ENCODE measurements at regions not wholly inside any gene's neighbourhood (a gene's known extent, or its start where the extent isn't known, plus 50 kb on each side); places are given as distances from the start of the nearest gene placed in this dataset.

GRCh38 chr6:144534180-144534579 lies 249.0 kb downstream of the UTRN start:
- no peak overlapping the region for H3K27ac ChIP-seq (ENCODE audit: low read depth, low read length)
- no peak overlapping the region for H4K8ac ChIP-seq (ENCODE audit: extremely low read depth, insufficient read depth, low read length)
- ChIA-PET POLR2A (ENCODE audit: partially characterized antibody) (no interaction called here), CTCF (ENCODE audit: partially characterized antibody) (interaction anchor here (0.6 kb wide), 1 partner anchor 658 kb away, joined by 3 read pairs; no protein-coding TSS in a partner anchor)
- no peak overlapping the region for H3K4me2 ChIP-seq (ENCODE audit: insufficient read depth in 1 of 2, low read depth in 2 of 2, low read length in 2 of 2)
- H3K23ac ChIP-seq (ENCODE audit: insufficient read length), result no peak overlapping the region
- no peaks in the 10 kb centered on the region for H3K79me2 ChIP-seq (ENCODE audit: control insufficient read depth in 1 of 2, insufficient read depth in 2 of 2, low read length in 2 of 2)
- H4K20me1 ChIP-seq (replicated peaks in 1 of 2; ENCODE audit: control insufficient read depth in 1 of 2, insufficient read depth in 2 of 2, low read length in 2 of 2), result peaks cover 0 to 1% of the 10 kb centered on the region in 2 experiments
- H2BK12ac ChIP-seq (ENCODE audit: low read depth, low read length), result no peak overlapping the region
- no peak overlapping the region for H4K5ac ChIP-seq (ENCODE audit: insufficient read length, low read depth, low read length)
- no peaks in the 10 kb centered on the region for H3K27me3 ChIP-seq (replicated peaks in 1 of 4; ENCODE audit: control insufficient read depth in 3 of 4, extremely low read depth in 1 of 4, insufficient read depth in 3 of 4, low read length in 3 of 4)
- H2BK15ac ChIP-seq (ENCODE audit: low read length), result no peak overlapping the region
- DNase-seq (ENCODE audit: low read depth in 1 of 2, low spot score in 2 of 2) (no peak), FAIRE-seq (no peak)
- H2BK20ac ChIP-seq (ENCODE audit: low read length), result no peak overlapping the region
- WGBS, 2 experiments (ENCODE audit: extremely low coverage in 1 of 2, insufficient coverage in 1 of 2, insufficient read length in 1 of 2, insufficient replicate concordance in 2 of 2, low coverage in 1 of 2, low lambda C conversion rate in 2 of 2, missing lambda C conversion rate in 1 of 2), result 79% methylated on average over 3 of the region's 3 CpGs; no CpG with 5 or more reads in 1 of the 2 experiments
- H3K79me1 ChIP-seq (ENCODE audit: low read depth, low read length), result no peaks in the 10 kb centered on the region
- H3K4me3 ChIP-seq (ENCODE audit: extremely low read depth in 1 of 4, insufficient read depth in 2 of 4, low read depth in 3 of 4, low read length in 4 of 4), result no peak overlapping the region
- no peak overlapping the region for H2BK5ac ChIP-seq (ENCODE audit: low read depth, low read length)
- H2BK120ac ChIP-seq (replicated peaks; ENCODE audit: low read depth, low read length), result no peak overlapping the region
- H3K23me2 ChIP-seq (ENCODE audit: low read depth, low read length), result no peaks in the 10 kb centered on the region
- TF ChIP-seq HDAC6 (IDR thresholded peaks at IDR 0.05; ENCODE audit: low read depth, low read length), result no peak
- TF ChIP-seq JUND (IDR thresholded peaks at IDR 0.05; ENCODE audit: low read length), result no peak
- TF ChIP-seq SP1 (IDR thresholded peaks at IDR 0.05; ENCODE audit: low read depth, low read length), result no peak
- TF ChIP-seq BRCA1 (IDR thresholded peaks at IDR 0.05; ENCODE audit: low read depth, low read length), result no peak
- TF ChIP-seq POLR2A (IDR thresholded peaks at IDR 0.05; ENCODE audit: control extremely low read depth in 1 of 2, low read depth in 2 of 2, low read length in 2 of 2), result no peak
- no peak overlapping the region for H2AFZ ChIP-seq (ENCODE audit: low read length)
- H2AK5ac ChIP-seq (ENCODE audit: low read depth, low read length), result no peak overlapping the region
- H3K36me3 ChIP-seq (ENCODE audit: control insufficient read depth in 2 of 4, insufficient read depth in 4 of 4, low read length in 3 of 4), result peaks cover 0 to 16% (median 1%) of the 10 kb centered on the region in 4 experiments; a peak in 3 of 8 replicates
- H3K4me1 ChIP-seq (replicated peaks in 1 of 4; ENCODE audit: control insufficient read depth in 3 of 4, insufficient read depth in 4 of 4, low read length in 3 of 4), result no peaks in the 10 kb centered on the region
- no peak overlapping the region for H3K4ac ChIP-seq (replicated peaks; ENCODE audit: insufficient read length, low read depth, low read length)
- no peak overlapping the region for H4K91ac ChIP-seq (replicated peaks; ENCODE audit: insufficient read length, low read length)
- no peak overlapping the region for H3K18ac ChIP-seq (ENCODE audit: extremely low read depth, low read length)
- no peak overlapping the region for H3K9ac ChIP-seq (replicated peaks in 1 of 4; ENCODE audit: extremely low read depth in 1 of 4, low read depth in 3 of 4, low read length in 3 of 4)
- H3K9me3 ChIP-seq (ENCODE audit: insufficient read depth in 2 of 2, low read depth in 1 of 2, low read length in 1 of 2), result no peaks in the 10 kb centered on the region
- no peak overlapping the region for H3K14ac ChIP-seq (ENCODE audit: insufficient read length)
- H3K56ac ChIP-seq (replicated peaks; ENCODE audit: insufficient read length, low read depth, low read length), result no peak overlapping the region

Measured in H1 (cell line).